GM18498 (cell line): ENCODE measurements at regions not wholly inside any gene's neighbourhood (a gene's known extent, or its start where the extent isn't known, plus 50 kb on each side); places are given as distances from the start of the nearest gene placed in this dataset.

Experiments used
- ATAC-seq: cut with Tn5 transposase; IDR thresholded peaks from one replicate; pipeline ENCODE4 v1.9.1; 2021; ENCODE audit warnings: mild to moderate bottlenecking, moderate library complexity; ENCODE audit not compliant: unreplicated experiment

GRCh38 chr3:87359025-87359424, 82.6 kb upstream of the POU1F1 start:
- no peak for ATAC-seq

GRCh38 chr3:87358066-87358465, 81.7 kb upstream of the POU1F1 start:
- no peak for ATAC-seq

- ATAC-seq, result no peak
Measured at GRCh38 chr3:87354398-87354797, 78.0 kb upstream of the POU1F1 start.

GRCh38 chr3:87351937-87352336, 75.6 kb upstream of the POU1F1 start:
- no peak for ATAC-seq

- ATAC-seq, result peak; percentile 98
Measured at GRCh38 chr3:87350367-87351199, 74.2 kb upstream of the POU1F1 start.

GRCh38 chr3:87349833-87350232, 73.4 kb upstream of the POU1F1 start:
- ATAC-seq, result no peak

GRCh38 chr3:87336761-87337160, 60.4 kb upstream of the POU1F1 start:
- no peak for ATAC-seq

- no peak for ATAC-seq
Measured at GRCh38 chr3:87335931-87336330, 59.5 kb upstream of the POU1F1 start.

- no peak for ATAC-seq
Measured at GRCh38 chr3:87333393-87333892, 57.1 kb upstream of the POU1F1 start.

GRCh38 chr3:87332789-87333188, 56.4 kb upstream of the POU1F1 start:
- no peak for ATAC-seq

GRCh38 chr3:87329065-87329464, 52.7 kb upstream of the POU1F1 start:
- ATAC-seq, result no peak
